ENCODE measurements at regions not wholly inside any gene's neighbourhood (a gene's known extent, or its start where the extent isn't known, plus 50 kb on each side); places are given as distances from the start of the nearest gene placed in this dataset.
"Not testable (repeated sequence)": the region's sequence is repeated elsewhere in the genome, so short reads cannot be mapped to it uniquely, and the experiment has no call there.

GRCh38 chr12:124374567-124374966 is 79.7 kb downstream of the RFLNA start:
- H3K36me3 ChIP-seq, result peaks cover 32 to 82% (median 51%) of the 10 kb centered on the region in 4 donors
- intact Hi-C loops (cut with DNase I), result no loop called here
- TF ChIP-seq EP300 (IDR thresholded peaks at IDR 0.05) (no peak), POLR2AphosphoS5 (IDR thresholded peaks at IDR 0.05) (no peak), CTCF (IDR thresholded peaks at IDR 0.05) (no peak), POLR2A (IDR thresholded peaks at IDR 0.05) (no peak)
- no peak for DNase-seq
- WGBS, 2 donors, result 85 to 87% methylated on average over 5 of the region's 5 CpGs
- H3K27ac ChIP-seq, result peak overlapping the region in 2 of 4 donors; percentile 2 to 27
- H3K9me3 ChIP-seq, result no peaks in the 10 kb centered on the region
- H3K4me3 ChIP-seq, result no peak overlapping the region
- H3K27me3 ChIP-seq, result no peaks in the 10 kb centered on the region
- H3K4me1 ChIP-seq, result peaks cover 0 to 40% (median 29%) of the 10 kb centered on the region in 4 donors

DNA sequence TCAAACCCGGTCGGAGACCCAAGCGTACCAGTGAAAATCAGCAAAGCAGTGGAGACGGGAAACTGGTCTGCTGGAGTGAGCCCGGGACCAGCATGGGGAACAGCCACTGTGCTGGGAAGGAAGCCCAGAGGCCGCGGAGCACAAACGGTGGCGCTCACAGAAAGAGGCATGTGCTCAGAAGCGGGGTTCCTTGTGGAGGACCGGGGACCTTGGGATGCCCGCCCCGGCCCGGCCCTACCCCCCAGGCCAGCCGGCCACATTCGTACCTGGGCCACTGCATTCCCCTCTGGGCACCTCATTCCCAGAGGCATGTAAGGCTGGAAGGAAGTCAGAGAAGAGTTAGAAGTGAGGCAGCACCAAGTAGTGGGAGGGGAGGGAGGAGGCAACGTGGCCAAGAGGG is 79.3 kb downstream of the RFLNA start:
- Histone ChIP-seq H3K27me3 (no peaks in the 10 kb centered on the region), H3K36me3 (peaks cover 32 to 80% (median 50%) of the 10 kb centered on the region in 4 donors), H3K9me3 (no peaks in the 10 kb centered on the region), H3K27ac (peak overlapping the region in 1 of 4 donors; percentile 2), H3K4me3 (no peak overlapping the region), H3K4me1 (peaks cover 0 to 39% (median 29%) of the 10 kb centered on the region in 4 donors)
- intact Hi-C loops (cut with DNase I), result no loop called here
- no peak for DNase-seq
- TF ChIP-seq POLR2A (IDR thresholded peaks at IDR 0.05), result no peak
- TF ChIP-seq POLR2AphosphoS5 (IDR thresholded peaks at IDR 0.05), result no peak
- TF ChIP-seq CTCF (IDR thresholded peaks at IDR 0.05), result no peak
- no peak for TF ChIP-seq EP300 (IDR thresholded peaks at IDR 0.05)
- 96 to 98% methylated on average over 17 of the region's 17 CpGs for WGBS, 2 donors

- H3K36me3 ChIP-seq, result peaks cover 32 to 75% (median 48%) of the 10 kb centered on the region in 4 donors
- H3K27me3 ChIP-seq; DNase-seq; H3K27ac ChIP-seq; H3K4me3 ChIP-seq; intact Hi-C loops (cut with DNase I); H3K9me3 ChIP-seq: not testable (repeated sequence)
- H3K4me1 ChIP-seq, result peaks cover 0 to 41% (median 29%) of the 10 kb centered on the region in 4 donors
- WGBS, 2 donors, result 93 to 95% methylated on average over 21 of the region's 21 CpGs
Measured at GRCh38 chr12:124373701-124374100, 78.8 kb downstream of the RFLNA start.

GRCh38 chr12:124372831-124373230 is 77.9 kb downstream of the RFLNA start:
- H3K27ac ChIP-seq, result peak overlapping the region; percentile 5 to 97 (median 92)
- TF ChIP-seq POLR2AphosphoS5 (IDR thresholded peaks at IDR 0.05) (no peak), POLR2A (IDR thresholded peaks at IDR 0.05) (no peak)
- peaks cover 0 to 44% (median 35%) of the 10 kb centered on the region in 4 donors for H3K4me1 ChIP-seq
- H3K27me3 ChIP-seq, result no peaks in the 10 kb centered on the region
- no peak overlapping the region for H3K4me3 ChIP-seq
- no peak for DNase-seq
- intact Hi-C loops (cut with DNase I), result no loop called here
- H3K9me3 ChIP-seq, result no peaks in the 10 kb centered on the region
- WGBS, 2 donors, result 92 to 93% methylated on average over 13 of the region's 13 CpGs
- peaks cover 32 to 67% (median 45%) of the 10 kb centered on the region in 4 donors for H3K36me3 ChIP-seq

DNA sequence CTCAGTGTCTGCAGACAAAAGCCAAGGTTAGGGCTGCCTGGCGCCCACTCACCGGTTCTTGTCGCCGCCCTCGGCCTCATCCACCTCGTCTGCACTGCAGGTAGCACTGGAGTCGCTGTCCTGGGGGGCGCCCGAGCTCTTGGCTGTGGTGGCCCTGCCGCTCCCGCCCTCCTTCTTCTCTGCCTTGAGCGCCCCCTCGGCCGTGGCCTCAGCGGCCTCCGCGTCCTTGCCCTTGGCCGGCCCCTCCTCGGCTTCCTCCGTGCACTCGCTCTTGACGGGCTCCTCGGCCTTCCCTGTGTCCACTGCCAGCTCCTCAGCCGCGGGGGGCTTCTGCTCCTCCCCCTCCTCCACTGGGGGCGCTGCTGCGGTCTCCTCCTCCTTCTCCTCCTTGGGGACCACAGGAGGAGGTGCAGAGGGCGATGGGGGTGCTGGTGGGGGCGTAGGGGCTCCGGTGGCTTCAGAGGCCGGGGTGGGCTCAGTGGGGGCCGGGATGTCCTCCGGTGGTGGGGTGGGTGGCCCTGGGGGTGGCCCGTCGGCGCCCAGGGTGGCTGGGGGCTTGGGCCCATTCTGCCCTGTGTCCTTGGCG is 77.2 kb downstream of the RFLNA start:
- Histone ChIP-seq H3K27ac (peak overlapping the region; percentile 88 to 97 (median 92)), H3K9me3 (no peaks in the 10 kb centered on the region), H3K4me3 (no peak overlapping the region), H3K27me3 (no peaks in the 10 kb centered on the region), H3K36me3 (peaks cover 28 to 59% (median 40%) of the 10 kb centered on the region in 4 donors), H3K4me1 (peaks cover 0 to 51% (median 43%) of the 10 kb centered on the region in 4 donors)
- TF ChIP-seq CTCF (IDR thresholded peaks at IDR 0.05), result no peak
- no peak for TF ChIP-seq EP300 (IDR thresholded peaks at IDR 0.05)
- no peak for TF ChIP-seq POLR2AphosphoS5 (IDR thresholded peaks at IDR 0.05)
- no peak for TF ChIP-seq POLR2A (IDR thresholded peaks at IDR 0.05)
- 93 to 94% methylated on average over 37 of the region's 37 CpGs for whole genome bisulfite sequencing, 2 donors
- intact Hi-C loops (cut with DNase I), result no loop called here
- DNase-seq, result no peak

GRCh38 chr12:124371366-124371765 is 76.5 kb downstream of the RFLNA start:
- Histone ChIP-seq H3K27me3 (no peaks in the 10 kb centered on the region), H3K4me3 (no peak overlapping the region), H3K9me3 (no peaks in the 10 kb centered on the region), H3K27ac (peak overlapping the region; percentile 88 to 97 (median 92)), H3K36me3 (peaks cover 22 to 52% (median 33%) of the 10 kb centered on the region in 4 donors), H3K4me1 (peaks cover 0 to 52% (median 44%) of the 10 kb centered on the region in 4 donors)
- 80 to 87% methylated on average over 13 of the region's 13 CpGs for WGBS, 2 donors
- intact Hi-C loops (cut with DNase I), result no loop called here
- TF ChIP-seq CTCF (IDR thresholded peaks at IDR 0.05) (no peak), POLR2AphosphoS5 (IDR thresholded peaks at IDR 0.05) (no peak), POLR2A (IDR thresholded peaks at IDR 0.05) (no peak), EP300 (IDR thresholded peaks at IDR 0.05) (no peak)
- DNase-seq, result no peak
